LHCN-M2 (cell line): ENCODE measurements at regions not wholly inside any gene's neighbourhood (a gene's known extent, or its start where the extent isn't known, plus 50 kb on each side); places are given as distances from the start of the nearest gene placed in this dataset.

Experiments
- DNase-seq: peaks from one replicate; pipeline ENCODE4 v3.0.0-alpha.2; 2012; ENCODE audit warnings: low read depth

DNA sequence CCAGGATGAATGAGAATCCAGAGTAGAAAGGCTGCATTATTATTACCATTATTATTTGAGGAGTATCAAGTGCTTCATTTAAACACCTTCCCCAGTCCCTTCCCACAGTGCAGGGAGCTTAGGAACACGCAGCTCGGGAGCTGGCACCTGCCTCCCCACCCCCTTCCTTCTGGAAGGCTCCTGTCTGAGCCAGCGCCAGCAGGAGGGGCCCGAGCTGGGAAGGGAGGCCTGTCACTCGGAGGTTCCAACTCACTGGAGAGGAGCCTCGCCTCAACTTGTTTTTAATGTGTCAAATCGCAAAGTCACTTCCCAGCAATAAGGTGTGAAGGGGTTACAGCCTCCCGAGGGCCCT is 156.4 kb upstream of the IRX4 start:
- no peak for DNase-seq

DNA sequence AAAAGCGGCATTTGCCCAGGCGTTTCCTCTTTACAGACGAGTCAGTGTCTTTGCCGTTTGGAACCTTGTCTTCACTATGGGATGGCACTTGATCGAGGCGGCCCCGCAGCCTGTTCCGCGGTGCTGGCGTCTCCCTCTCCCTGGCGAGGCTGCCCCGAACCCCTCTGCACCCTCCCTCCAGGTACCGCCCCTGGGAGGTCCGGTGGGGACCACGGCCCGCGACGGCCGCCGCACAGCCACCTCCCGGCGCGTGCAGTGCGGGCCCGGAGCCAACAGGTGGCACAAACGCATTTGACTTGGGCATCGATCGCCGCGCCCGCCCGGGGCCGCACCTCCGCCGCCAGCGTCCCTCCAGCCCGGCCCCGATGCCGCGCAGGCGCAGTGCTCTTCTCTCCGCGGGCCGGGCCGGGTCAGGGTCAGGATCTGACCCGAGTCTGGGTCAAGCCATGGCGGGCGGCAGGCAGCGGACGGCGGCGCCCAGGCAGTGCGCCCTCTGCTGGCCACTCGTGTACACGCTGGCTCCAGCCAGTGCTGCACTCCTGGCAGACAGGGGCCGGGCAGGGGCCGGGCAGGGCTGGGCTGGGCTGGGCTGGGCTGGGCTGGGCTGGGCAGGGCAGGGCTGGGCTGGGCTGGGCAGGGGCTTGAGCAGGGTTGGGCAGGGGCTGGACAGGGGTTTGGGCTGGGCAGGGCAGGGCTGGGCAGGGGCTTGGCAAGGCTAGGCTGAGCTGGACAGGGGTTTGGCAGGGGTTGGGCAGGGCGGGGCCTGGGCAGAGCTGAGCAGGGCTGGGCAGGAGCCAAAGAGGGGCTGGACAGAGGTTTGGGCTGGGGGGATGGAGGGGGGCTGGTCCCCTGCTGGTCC is 155.8 kb upstream of the IRX4 start:
- peak; percentile 2 for DNase-seq

DNA sequence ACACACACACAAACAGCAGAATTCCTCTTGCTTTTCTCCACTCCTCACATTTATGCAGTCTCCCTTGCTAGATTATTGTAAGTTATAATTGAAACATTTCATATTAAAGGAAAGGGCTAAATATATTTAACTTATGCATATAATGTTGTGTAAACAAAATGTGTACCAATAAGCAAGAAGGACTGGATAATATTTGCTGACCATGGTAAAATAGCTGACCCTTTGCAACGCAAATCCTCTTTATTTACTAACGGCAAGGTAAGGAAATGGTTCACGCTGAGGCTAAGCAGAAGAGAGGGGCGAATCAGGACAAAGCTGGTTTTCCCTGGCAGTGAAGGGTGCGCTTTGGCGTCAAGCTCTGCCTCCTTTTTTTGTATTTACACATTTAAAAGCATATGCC is 154.2 kb upstream of the IRX4 start:
- no peak for DNase-seq

DNA sequence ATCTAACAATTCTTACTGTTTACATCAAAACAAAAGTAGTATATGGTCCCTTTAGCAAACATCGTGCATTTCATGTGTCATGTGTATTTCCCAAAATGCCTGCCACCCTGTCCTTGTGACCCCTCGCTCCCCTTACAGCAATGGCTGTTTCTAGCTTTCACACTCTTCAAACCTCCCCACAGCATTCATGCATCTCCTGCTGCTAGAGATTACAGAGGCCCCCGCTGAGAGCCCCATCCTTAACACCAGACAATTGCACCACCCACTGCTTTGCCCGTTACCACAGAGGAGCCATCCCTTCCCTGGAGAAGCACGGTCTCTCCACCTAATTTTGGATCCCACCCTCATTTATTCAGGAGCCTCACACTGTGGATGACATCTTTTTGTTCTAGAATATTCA is 149.7 kb upstream of the IRX4 start:
- no peak for DNase-seq

DNA sequence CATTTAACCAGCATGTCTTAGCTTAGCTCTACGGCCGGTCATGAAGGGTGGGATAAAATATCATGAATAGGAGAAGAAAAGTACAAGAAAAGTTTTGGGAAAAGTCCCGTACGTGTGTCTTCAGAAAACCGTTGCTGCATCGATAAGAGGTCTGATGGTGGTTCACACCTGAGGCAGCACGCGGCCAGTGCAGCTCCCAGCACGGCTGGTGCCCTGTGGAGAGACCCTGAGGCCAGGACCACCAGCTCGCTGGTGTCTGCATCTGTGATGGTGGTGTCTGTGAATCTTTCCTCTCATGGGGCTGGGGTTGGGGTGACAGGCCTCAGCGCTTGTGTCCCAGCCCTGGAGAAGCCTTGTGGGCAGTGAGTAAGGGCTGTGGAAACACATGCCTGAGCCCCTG is 148.9 kb upstream of the IRX4 start:
- DNase-seq, result no peak

DNA sequence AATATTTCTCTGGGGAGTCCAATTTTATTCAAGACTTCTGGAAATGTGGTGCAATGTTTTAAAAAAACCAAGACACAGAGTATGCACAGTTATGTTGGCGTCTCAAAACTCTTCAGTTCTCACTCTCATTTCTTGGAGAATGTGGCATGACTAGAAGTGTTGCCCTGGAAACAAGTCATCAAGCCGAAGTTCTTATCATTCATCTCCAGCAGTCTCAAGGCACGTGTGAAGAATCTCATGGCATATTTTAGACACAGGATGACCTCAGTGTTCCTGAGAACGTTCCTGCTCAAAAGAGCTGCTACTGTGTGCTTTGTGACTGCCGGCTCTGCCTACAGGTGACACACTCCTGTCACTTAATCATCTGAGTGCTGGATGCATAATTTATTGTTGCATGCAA is 147.4 kb upstream of the IRX4 start:
- no peak for DNase-seq

DNA sequence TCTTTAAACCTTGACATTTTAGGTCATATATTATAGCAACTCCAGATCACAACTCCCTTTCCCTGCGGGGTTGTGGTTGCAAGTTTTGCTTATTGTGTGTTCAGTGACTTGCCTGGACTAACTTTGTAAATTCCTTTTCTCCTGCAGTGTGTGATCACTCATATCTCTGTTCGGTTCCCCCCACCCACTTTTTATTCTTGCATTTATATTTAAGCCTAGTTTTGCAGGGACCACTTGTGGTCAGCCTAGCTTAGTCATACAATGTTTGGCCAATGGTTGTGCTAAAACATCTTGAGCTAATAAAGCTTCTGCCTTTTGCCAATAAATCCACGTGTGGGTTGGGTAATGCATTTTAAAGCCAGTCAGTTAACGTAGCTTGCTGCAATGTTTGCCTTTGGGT is 146.5 kb upstream of the IRX4 start:
- no peak for DNase-seq

DNA sequence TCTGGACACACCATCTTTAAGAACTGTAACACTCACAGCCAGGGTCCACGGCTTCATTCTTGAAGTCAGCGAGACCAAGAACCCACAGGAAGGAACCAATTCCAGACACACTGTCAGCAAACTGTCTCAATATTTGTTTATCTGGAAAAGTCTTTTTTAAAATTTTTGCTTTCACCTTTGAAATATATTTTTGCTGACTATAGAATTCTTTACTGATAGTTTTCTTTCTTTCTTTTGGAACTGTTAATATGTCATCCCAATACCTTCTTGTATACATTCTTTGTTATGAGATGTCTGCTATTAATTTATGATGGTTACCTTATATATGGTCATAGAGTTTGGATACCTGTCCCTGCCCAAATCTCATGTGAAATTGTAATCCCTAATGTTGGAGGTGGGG is 145.1 kb upstream of the IRX4 start:
- DNase-seq, result no peak

DNA sequence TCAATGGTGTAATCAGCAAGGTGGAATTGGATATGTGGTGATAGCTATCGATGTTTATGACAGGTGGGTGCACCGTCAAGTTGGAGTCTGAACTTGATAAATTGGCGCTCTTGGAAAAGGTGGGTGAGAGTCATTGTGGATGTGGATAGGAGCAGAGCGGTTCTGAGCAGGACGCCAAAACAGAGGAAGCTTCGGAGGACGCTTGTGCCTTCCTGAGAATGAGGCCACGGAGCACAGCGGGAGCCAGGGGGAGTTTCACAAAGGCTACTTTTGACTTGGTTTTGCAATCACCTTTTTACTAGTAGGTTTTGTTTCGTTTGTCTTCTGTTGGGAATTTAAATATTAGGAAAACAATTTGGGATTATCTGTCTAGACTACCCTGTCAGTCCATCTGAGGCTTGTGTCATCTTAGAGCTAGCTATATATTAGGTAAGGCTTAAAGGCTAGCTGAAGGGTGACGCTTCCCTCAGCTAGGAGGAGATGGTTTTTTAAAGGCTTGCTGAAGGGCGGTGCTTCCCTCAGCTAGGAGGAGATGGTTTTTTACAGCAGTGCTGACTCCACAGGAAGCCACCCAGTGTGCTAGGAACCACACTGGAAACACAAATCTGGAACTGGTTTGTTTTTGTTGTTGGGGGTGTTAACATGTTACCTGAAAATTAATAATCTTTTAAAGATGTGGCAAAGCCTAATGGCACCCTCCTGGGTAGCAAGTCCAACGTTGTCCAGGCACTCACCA is 142.4 kb upstream of the IRX4 start:
- DNase-seq, result no peak

DNA sequence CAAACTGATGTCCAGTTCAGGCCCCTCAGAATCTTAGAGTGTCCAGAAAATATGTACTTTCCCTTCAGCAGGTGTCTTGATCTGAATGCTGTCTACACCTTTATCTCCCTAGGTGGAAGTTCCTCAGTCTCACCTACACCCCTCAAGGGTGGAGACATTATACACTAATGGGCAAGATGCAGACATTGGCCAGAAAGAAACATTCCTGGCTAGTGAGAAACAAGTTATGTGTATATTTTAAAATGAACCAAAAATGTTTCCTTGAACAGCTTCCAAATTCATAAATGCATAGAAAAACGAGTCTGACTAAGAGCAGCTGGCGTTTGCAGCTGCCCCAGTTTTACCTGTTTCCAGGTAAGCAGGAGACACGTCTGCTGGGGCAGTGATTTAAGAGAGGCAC is 140.5 kb upstream of the IRX4 start:
- no peak for DNase-seq

DNA sequence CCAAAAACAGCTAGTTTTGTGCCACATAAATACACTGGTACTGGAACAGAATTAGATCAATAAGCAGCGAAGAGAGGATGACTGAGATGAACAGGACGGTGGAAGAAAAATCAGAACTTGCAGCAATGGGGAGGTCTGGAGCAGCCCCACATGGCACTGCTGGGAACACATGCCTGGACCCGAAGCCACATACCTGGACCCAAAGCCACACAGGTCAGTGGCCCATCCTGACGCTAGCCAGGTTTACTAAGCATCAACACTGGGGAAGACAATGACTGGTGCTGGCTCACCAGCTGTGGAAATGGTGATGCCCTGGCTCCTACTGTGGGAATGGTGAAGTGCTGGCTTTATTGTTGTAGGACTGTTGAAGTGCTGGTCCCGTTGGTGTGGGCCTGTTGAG is 139.7 kb upstream of the IRX4 start:
- DNase-seq, result no peak

DNA sequence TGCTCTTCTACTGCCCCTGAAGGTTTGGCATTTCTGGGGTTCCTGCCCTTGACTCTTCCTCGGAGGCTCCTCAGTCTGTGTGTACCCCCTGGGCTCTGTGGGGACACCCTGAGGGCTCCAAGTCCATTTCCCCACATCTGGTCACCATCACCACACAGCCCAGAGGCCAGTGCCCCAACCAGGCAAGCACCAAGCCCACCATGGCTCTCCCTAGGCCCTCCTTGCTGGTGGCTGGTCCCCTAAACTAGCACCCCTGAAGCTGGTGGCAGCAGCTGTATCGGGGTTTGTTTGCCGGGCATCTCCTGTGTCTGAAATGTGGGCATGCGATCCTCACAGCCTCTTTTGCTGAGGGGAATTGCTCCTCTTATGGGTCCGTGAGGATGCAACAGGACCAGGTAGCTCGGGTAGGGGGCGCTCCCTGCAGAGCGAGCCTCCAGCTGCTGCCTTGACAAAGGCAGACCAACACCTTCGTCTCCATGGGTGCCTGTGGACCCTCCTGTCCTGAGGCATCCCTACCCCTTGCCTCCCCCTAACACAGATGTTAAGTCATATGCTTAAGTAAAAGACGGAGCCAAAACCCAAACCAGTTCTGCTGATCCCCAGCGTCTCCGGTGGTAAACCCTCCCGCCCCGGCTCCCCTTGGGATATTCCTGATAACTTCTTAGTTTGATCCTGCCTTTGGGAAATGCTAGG is 138.9 kb upstream of the IRX4 start:
- DNase-seq, result no peak

DNA sequence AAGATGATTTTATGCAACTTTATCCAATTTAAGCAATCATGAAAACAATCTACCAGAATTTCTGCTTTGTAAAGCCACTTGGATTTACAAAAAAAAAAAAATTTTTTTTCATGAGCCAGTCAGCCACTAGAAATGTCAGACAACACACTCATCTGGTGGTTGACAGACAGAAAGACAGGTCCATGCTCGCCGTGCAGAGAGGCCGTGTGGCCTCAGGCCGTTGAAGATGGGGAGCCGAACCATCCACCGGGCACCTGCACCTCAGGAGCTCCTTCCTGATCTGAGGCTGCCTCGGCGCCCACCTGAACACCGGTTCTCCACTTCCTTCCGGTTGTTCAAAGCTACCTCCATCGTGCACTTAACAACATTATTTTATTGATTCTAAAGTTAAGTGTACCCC is 138.0 kb upstream of the IRX4 start:
- no peak for DNase-seq

DNA sequence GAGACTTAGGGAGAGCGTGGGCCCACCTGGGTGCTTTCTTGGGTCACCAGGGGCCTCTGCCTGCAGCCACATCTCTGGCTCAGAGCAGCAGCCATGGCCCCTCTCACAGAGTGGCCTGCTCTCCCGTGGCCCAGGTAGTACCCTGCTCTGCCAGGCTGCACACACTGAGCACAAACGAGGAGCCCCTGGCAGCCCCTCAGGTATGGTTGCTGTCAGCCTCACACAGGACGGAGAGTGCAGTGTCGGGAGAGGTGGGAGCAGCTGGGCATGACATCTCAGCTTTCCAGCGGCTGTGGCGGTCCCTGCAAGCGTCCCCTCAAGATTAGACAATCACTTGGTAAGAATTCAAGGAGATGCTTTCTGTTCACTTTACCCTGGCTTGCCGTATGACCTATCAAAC is 137.0 kb upstream of the IRX4 start:
- DNase-seq, result no peak

DNA sequence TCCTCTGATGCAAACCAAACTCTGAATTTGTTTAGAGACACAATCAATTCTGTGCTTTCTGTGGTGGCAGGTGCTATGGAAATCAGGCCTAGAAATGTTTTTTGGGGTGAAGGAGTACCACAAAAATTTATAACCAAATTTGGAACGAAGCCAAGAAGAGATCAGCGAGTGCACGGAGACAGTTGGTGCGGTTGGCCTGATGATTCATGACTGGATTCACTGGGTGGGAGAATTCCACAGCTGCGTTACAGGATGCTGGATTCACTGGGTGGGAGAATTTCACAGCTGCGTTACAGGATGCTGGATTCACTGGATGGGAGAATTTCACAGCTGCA is 135.6 kb upstream of the IRX4 start:
- DNase-seq, result no peak

DNA sequence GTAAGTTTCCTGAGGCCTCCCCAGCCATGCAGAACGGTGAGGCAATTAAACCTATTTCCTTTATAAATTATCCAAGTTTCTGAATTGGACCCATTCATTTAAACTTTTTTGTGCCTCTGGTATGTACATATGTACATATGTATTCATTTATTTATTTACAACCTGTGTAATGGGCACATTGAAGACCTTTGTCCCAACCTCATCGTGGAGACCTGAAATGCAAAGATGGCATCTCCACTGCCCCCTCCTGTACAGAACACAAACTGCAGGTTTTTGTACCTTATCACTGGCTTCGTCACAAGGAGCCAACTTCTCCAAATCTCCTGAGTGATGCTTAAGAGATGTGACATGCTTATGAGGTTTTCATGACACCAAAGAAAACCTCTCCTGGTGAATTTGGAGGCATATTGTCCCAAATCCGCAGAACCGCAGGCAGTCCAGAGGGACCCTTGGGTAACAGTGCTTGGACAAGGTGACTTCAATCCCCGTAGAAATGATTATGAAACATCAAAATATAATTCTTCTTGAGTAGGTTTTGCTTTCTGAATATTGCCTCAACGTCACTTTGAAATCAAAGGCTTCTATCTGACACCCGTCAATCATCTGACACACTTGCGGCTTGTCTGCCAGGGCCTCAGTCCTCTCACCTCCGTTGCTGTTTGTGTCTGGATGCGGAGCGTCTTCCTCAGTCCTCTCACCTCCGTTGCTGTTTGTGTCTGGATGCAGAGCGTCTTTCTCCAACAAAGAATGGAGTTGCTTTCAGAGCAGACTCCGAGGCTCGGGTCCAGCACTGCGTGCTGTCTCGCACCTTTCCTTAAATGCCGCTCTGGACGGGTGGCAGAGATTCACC is 135.0 kb upstream of the IRX4 start:
- DNase-seq, result no peak

DNA sequence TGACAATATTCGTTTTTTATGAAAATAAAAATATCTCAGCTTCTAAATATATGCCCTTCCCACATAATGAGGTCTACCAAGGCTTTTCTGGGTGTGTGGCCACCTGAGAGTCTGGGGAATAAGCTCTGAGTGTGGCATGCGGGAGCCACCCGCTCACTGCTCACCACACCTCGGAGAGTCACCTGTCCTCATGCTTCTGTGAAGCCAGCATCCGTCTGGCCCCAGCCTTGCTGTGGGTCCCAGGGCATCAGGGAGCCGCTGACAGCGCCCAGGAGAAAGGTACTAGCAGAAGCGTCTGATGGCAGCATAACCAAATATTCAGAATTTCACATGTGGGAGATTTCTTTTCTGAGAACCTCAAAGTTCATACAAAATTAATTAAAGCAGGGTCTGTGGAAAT is 133.2 kb upstream of the IRX4 start:
- DNase-seq, result no peak

DNA sequence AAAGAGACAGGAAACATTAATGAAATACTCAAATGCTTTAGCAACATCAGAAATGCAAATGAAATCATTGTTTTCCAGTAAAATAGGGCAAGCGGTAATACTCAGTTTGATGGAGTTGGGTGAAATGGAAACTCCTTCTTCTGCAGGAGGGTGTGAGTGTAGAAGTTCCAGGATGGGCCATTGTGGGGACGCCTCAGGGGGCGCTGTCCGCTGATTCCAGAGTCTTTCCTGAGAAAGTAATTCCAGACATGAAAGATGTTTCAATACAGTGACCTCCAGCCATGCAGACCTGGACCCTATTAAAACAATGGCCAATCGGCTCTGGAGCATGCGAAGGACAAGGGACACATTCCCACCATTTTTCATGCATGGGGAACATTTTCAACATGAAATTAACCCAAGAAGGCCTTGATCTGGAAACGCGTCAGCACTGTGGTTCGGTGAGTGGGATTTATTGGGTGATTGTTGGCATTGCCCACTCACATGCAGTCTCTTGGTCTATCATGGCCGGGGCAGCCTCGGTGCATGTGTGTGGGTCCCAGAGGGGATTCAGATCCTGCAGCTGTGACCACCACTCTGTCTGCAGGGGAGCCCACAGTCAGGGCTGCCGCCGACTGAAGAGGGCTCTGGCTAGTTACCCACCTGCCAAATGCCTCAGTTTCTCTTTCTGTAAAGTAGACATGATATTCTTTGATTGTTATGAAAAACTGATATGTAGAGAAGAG is 132.6 kb upstream of the IRX4 start:
- DNase-seq, result no peak

DNA sequence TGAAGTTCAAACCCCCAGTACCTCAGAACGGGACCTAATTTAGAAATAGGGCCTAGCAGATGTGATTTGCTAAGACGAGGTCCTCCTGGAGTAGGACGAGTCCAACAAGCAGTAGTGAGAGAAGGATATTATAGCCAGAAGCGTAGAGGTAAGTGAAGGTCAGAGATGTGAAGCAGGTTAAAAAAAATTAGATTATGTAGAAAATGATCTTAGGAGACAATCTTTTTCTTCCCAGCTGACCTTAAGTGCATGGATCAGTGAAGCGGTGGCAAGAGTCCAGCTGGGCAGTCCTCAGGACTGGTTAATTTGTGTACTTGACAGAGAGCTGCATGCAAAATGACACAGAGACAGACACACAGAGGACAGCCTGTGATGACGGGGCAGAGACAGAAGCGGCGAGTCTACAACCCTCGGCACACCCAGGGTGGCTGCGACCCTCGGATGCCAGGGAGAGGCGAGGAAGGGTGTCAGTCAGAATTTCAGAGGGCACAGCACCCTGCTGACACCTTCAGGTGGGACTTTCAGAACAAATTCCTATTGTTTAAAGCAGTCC is 131.4 kb upstream of the IRX4 start:
- no peak for DNase-seq

DNA sequence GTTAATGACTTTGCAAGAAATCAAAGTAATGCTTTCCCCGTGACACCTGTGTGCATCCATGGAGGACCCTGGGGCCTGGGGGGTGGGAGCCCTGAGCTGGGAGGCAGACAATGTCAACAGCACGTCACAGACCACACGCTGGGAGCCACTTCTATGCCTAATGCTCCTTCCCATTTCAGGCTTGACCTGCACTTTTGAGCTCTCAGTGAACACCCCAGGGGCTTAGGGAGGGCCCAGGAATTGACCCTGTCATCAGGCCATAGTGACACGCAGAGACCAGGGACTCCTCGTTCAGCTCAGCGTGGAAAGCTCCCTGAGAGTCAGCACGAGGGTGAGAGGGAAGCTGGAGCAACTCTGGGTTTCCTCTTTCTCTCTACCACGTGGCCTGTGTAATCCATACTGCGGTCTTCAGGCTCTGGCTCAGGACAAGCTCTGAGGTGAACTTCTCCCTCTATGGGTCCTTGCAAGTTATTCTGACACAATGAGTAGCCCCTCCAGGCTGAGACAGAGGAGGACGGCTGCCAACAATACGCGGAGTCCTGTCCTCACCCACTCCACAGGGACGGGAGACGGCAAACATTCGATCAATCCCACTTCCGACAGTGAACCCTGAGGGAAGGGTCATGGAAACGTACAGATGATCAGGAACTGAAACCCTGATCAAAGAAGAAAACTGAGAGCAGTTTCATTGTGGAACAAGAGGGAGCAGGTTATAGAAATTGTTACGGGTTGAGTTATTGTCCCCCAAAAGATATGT is 130.8 kb upstream of the IRX4 start:
- DNase-seq, result no peak
